ENCODE measurements at regions not wholly inside any gene's neighbourhood (a gene's known extent, or its start where the extent isn't known, plus 50 kb on each side); places are given as distances from the start of the nearest gene placed in this dataset.

GRCh38 chr19:30733826-30734550 is 361.8 kb downstream of the ZNF536 start:
- TF ChIP-seq TEAD4 (CRISPR knock-in tag; IDR thresholded peaks at IDR 0.05) (no peak), CTCF (IDR thresholded peaks at IDR 0.05) (no peak), MLX (CRISPR knock-in tag; IDR thresholded peaks at IDR 0.05) (no peak), ZNF512 (CRISPR knock-in tag; IDR thresholded peaks at IDR 0.05; ENCODE audit: borderline replicate concordance) (no peak), USF2 (CRISPR knock-in tag; IDR thresholded peaks at IDR 0.05) (no peak), ATF1 (CRISPR knock-in tag; IDR thresholded peaks at IDR 0.05) (no peak), USF1 (CRISPR knock-in tag; IDR thresholded peaks at IDR 0.05) (no peak), TP53 (CRISPR knock-in tag; IDR thresholded peaks at IDR 0.05) (no peak), SMAD3 (CRISPR knock-in tag; IDR thresholded peaks at IDR 0.05; ENCODE audit: borderline replicate concordance) (no peak), ZNF423 (CRISPR knock-in tag; IDR thresholded peaks at IDR 0.05) (no peak)
